GM18909 (cell line): ENCODE measurements at regions not wholly inside any gene's neighbourhood (a gene's known extent, or its start where the extent isn't known, plus 50 kb on each side); places are given as distances from the start of the nearest gene placed in this dataset.

Experiments
- ATAC-seq: cut with Tn5 transposase; IDR thresholded peaks from one replicate; pipeline ENCODE4 v1.9.1; 2021; ENCODE audit warnings: mild to moderate bottlenecking; ENCODE audit not compliant: unreplicated experiment, poor library complexity

- no peak for ATAC-seq
These were observed 455.5 kb upstream of the ADAMTS5 start for GRCh38 chr21:27422435-27422834.

GRCh38 chr21:27421654-27422053, 454.8 kb upstream of the ADAMTS5 start:
- ATAC-seq = no peak

GRCh38 chr21:27419153-27419552, 452.3 kb upstream of the ADAMTS5 start:
- ATAC-seq = no peak

- ATAC-seq = no peak
These were observed 451.5 kb upstream of the ADAMTS5 start for GRCh38 chr21:27418346-27418745.

GRCh38 chr21:27412530-27412929, 445.6 kb upstream of the ADAMTS5 start:
- no peak for ATAC-seq

GRCh38 chr21:27408826-27409225, 441.9 kb upstream of the ADAMTS5 start:
- no peak for ATAC-seq

- no peak for ATAC-seq
These were observed 440.4 kb upstream of the ADAMTS5 start for GRCh38 chr21:27407271-27407670.

GRCh38 chr21:27406300-27407009, 439.6 kb upstream of the ADAMTS5 start:
- no peak for ATAC-seq

GRCh38 chr21:27403011-27403410, 436.1 kb upstream of the ADAMTS5 start:
- ATAC-seq = no peak

GRCh38 chr21:27400045-27400444, 433.2 kb upstream of the ADAMTS5 start:
- no peak for ATAC-seq

- ATAC-seq = no peak
These were observed 430.7 kb upstream of the ADAMTS5 start for GRCh38 chr21:27397578-27397977.

- ATAC-seq = no peak
These were observed 426.8 kb upstream of the ADAMTS5 start for GRCh38 chr21:27393726-27394125.

GRCh38 chr21:27391990-27392389, 425.1 kb upstream of the ADAMTS5 start:
- ATAC-seq = no peak

- ATAC-seq = no peak
These were observed 423.5 kb upstream of the ADAMTS5 start for GRCh38 chr21:27390384-27390783.

- no peak for ATAC-seq
These were observed 421.9 kb upstream of the ADAMTS5 start for GRCh38 chr21:27388825-27389224.

GRCh38 chr21:27382404-27382803, 415.5 kb upstream of the ADAMTS5 start:
- no peak for ATAC-seq

- no peak for ATAC-seq
These were observed 413.4 kb upstream of the ADAMTS5 start for GRCh38 chr21:27380303-27380702.

GRCh38 chr21:27379354-27379753, 412.5 kb upstream of the ADAMTS5 start:
- ATAC-seq = no peak

GRCh38 chr21:27372381-27372780, 405.5 kb upstream of the ADAMTS5 start:
- ATAC-seq = no peak

GRCh38 chr21:27371975-27372331, 405.1 kb upstream of the ADAMTS5 start:
- ATAC-seq = no peak

GRCh38 chr21:27371115-27371974, 404.5 kb upstream of the ADAMTS5 start:
- ATAC-seq = no peak
